ENCODE measurements at regions not wholly inside any gene's neighbourhood (a gene's known extent, or its start where the extent isn't known, plus 50 kb on each side); places are given as distances from the start of the nearest gene placed in this dataset.
A peak's percentile ranks its signal among the peaks of the same experiment; 100 is the strongest.

- DNase-seq: no peak
Measured at GRCh38 chr10:90347239-90347638, 510.6 kb downstream of the HTR7 start.

- DNase-seq: no peak
Measured at GRCh38 chr10:90350122-90350521, 507.7 kb downstream of the HTR7 start.

- DNase-seq: no peak
Measured at GRCh38 chr10:90352288-90352687, 505.6 kb downstream of the HTR7 start.

DNA sequence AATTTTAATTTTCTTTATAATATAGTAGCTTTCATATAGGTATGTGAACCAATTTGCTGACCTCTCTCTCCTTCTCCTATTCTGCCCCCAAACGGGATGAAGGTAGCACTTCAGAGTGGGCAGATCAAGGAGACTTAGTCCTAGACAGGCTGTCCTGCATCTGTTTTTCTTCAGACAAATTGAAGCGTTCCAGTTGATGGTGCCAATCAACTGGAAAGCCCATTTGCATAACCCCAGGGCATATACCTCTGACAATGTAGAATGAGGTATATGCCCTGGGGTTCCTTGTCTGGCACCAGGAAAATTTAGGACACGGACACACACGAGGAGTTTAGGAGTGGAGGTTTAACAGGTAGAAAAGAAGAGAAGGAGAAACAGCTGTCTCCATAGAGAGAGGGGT, 502.9 kb downstream of the HTR7 start:
- peak; percentile 85 for DNase-seq

DNA sequence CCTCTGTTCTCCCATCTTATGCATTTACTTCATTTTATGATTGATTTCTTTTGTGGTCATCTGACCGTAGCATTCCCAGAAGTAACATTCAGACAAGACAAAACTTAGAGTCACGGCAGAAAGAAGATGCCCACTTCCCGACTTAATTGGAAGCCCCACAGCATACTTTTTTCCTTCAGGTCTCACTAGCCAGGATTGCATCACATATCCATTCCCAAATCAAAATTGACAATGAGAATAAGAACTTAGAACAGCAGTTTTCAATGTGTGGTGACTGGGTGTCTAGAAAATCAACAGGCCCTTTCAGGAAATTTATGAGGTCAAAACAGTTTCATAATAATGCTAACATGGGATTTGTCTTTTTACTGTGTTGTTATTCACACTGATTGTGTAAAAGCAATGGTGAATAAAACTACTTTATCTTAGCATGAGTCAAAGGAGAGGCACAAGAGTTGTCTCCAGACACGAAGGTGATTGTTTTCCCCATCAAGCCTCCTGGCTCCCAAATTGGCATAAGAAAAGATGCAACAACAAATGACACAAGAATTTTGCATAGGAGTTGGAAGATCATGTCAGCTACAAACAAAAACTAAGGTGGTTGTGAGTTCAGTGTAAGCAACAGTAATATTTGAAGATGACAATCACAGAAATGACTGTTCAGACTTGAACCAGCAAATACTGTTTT, 493.9 kb downstream of the HTR7 start:
- DNase-seq: no peak

DNA sequence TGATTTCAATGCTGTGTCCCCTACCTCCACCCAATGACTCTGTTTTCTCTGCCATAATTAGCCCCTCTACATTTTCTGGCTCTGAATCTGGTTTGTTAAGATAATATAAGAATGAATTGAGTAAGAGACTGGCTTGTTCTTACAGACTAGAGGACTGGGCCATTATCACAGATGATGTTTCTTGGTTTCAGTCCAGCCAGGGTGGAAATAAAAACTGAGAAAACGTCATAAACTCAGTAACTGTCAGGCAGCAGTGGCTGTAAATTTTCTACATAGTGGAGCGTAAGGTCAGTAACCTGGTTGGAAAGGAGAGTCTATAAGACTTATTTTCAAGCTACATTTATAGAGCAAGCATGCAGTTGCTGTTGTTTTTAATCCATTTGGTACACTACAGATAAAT, 485.4 kb downstream of the HTR7 start:
- DNase-seq: no peak

GRCh38 chr10:90373911-90374310, 483.9 kb downstream of the HTR7 start:
- no peak for DNase-seq

DNA sequence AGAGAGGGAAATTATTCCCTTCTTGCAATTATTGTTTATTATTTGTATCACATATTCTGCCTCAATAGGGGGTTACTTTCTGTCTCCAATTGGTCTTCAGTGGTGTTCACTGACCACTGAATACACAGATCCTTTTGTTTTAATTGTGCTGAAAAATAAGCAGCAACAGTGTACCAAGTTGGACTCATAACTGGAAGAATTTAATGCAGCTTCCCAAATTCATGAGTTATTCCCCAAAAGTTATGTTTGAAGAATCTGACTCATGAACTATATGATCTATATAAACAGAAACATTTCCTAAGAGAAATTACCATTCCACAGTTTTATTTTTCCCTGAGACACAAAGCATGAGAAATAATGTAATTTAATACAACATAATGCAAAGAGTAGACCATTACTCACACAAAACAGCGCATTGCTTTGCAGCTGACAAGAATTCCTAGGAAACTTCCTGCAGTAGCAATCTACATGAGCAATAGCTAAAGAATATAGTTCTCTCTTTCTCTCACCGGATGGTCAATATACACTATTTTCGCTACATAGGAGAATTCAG, 479.2 kb downstream of the HTR7 start:
- DNase-seq: no peak

DNA sequence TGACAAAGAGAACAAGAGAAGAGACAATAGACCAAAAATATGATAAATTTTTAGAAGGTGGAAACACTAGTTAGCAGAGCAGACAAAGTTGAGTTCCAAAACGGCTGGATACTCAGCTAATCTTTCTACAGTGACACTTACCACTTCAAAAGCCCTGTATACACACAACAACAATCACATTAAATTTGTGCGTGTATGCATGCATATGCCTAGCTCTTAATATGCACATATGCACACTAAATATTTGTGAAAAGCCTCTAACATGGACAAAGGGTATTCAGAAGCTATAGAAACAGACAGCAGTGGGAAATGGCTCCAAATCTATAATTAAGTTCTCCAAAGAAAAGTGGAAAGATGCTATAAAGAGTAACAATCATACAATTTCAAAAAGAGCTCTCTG, 476.4 kb downstream of the HTR7 start:
- no peak for DNase-seq

GRCh38 chr10:90389876-90390275, 468.0 kb downstream of the HTR7 start:
- no peak for DNase-seq

GRCh38 chr10:90394311-90394710, 463.5 kb downstream of the HTR7 start:
- no peak for DNase-seq

DNA sequence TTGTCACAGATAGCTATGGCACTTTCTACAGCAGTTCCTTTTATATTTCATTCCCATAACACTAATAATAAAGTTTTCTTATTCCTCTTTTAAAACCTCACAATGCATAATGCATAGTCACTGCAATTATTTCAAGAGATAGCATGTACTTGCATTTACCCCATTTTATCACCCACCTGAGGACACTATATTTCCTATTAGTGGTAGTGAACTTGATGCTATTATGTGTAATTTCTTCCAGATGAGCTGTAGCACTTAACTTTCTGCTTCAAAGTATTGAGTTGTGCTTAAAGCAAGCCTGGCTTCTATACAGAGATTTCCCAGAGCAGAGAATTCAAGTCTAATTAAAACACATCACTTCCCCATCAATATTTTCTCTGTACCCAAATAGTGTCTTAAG, 461.1 kb downstream of the HTR7 start:
- DNase-seq: no peak

DNA sequence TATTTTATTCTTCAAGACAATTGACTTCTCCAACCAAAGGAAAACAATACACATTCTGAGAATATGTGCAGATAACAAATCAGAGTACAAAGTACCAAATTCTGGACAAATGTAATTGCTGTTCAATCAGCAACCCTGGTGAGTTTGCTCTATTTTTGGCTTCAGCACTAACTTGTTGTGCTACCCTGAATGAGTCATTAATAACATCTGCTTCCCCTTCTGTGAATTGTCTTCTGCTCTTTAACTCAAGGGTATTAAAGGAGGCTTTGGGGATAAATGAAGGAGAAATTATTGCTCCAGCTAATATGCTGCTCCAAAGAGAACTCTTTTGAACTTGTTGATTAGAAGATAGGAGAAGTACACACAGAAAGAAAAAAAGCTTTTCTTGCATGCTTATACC, 459.3 kb downstream of the HTR7 start:
- no peak for DNase-seq

DNA sequence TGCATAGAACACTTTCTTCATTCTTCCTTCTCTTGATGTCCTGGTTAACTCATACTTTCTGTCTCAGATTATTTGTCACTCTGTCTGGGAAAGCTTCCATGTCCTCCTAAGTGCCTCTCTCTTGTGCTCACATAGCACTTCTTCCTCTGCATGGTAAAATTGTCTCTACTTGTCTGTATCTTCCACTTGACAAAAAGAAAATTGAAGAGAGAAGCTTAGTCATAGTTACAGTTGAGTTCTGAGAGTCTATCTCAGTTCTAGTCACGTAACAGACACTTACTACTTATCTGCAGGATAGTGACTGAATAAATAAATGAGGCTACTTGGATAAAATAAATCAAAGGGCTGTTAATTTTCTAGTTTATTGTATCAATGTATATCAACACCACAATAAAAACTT, 458.1 kb downstream of the HTR7 start:
- DNase-seq: no peak

DNA sequence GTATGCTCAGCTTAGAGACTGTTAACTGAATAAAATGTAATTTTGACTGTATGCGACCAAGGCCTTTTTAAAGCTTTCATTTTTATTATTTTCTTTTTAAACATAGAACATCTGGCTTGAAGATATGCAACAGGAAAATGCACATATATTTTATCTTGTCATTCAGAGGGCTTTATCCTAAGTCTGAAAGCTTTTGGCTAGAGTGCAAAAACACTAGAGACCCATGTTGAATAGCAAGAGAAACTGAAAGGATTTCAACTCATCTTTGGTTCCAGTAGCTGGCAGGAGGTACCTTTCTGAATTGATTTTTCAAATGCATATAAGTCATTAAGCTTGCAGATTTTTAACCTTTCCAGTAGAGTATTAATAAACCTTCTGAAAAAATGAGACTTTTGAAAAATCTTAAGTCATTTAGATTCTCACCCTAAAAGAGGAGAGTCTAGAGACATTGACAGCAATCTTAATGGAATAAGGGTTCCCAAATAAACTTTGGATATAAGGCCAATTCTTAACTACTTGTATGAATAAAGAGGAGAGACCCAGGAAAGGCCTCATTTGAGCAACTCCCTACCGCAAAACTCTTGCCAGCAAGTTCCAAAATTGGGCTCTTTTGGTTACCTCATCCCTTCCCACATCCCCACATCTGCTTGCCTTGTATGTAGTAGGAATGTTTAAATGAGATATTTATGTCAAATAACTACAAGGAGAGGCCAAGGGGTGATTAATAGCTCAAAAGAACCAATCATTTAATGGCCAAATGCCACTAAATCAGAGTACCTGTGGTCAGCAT, 454.4 kb downstream of the HTR7 start:
- no peak for DNase-seq

DNA sequence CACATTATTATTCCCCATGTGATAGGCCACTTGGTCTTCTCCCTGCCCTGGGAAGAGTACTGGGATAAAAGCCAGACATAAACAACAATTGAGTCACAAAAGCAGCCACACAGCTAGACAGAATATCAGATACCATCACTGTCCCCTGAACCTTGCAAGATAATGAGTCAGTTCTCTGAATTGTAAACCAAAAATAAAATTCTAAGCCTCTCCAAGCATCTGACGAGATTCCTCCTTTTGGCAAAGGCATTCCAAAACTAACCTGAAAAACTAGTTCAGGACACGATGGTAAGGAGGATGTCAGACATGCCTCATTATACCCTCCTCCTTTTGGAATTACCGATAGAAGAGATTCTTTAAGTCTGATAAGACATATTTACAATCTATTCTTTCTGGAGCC, 450.7 kb downstream of the HTR7 start:
- DNase-seq: no peak

GRCh38 chr10:90407851-90408250, 450.0 kb downstream of the HTR7 start:
- DNase-seq: no peak

DNA sequence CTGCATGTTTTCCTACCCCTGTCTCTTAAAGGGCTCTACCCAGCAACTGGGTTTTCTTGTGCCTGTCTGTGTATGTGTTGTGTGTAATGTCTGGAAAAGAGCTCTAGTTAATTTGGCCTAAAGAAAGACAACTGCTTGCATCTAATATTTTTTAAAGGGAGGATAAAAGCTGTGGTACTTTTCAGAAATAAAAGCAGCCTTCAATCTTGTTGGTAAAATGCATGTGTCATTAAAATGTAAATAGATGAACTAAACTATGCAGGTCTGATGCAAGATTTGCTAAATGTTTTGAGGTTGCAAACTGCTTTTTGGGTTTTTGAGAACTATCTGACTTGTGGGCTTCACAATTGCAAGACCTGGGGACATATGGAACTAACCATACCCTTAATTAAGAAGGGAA, 445.3 kb downstream of the HTR7 start:
- DNase-seq: no peak

GRCh38 chr10:90413196-90413595, 444.6 kb downstream of the HTR7 start:
- no peak for DNase-seq

GRCh38 chr10:90414926-90415325, 442.9 kb downstream of the HTR7 start:
- no peak for DNase-seq

- no peak for DNase-seq
Measured at GRCh38 chr10:90417029-90417428, 440.8 kb downstream of the HTR7 start.

GRCh38 chr10:90417476-90418210, 440.2 kb downstream of the HTR7 start:
- no peak for DNase-seq

DNA sequence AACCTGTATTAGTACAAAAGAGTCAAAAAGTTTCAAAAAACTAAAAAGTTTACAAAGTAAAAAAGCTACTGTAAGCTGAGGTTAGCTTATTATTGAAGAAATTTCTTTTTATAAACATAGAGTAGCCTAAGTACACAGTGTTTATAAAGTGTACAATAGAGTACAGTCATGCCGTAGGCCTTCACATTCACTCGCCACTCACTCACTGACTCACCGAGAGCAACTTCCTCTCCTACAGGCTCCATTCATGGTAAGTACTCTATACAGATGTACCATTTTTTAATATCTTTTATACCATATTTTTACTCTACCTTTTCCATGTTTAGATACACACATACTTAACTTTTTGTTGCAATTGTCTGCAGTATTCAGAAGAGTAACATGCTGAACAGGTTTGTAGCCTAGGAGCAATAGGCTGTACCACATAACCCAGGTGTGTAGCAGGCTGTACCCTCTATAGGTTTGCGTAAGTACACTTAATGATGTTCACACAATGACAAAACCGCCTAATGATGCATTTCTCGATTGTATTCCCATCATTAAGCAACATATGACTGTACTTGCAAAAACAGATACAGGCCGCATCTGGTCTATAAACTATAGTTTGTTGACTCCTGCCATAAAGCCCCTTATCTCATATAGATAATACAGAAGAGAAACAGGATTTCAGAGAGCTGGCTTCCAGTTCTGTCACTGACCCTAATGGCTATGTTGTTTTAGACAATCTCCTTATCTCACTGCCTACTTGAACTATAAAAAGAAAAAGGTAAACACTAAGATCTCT, 438.8 kb downstream of the HTR7 start:
- no peak for DNase-seq
